ENCODE measurements at regions not wholly inside any gene's neighbourhood (a gene's known extent, or its start where the extent isn't known, plus 50 kb on each side); places are given as distances from the start of the nearest gene placed in this dataset.

DNA sequence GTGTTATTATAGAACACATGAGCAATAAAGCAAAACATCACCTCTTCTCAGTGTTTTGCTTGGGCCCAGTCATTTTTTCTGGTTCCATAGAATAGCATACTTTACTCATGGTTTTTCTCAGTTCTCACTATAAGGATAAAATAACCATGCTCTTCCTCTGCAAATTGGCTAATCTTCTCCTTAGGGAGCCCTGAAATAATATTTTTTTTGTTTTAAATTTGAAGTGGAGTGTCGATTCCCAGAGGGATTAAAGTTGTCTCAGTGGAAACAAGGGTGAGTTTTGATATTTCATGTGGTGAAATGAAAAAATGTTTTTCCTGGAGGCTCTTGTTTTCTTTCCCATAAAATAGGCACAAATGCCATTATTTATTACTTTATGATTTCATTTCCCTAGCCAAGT, 127.3 kb downstream of the NOC3L start:
- TF ChIP-seq GATA2 (IDR thresholded peaks at IDR 0.05; ENCODE audit: low read depth, low read length) (no peak), GATA3 (IDR thresholded peaks at IDR 0.05; ENCODE audit: low read depth, low read length) (no peak)

DNA sequence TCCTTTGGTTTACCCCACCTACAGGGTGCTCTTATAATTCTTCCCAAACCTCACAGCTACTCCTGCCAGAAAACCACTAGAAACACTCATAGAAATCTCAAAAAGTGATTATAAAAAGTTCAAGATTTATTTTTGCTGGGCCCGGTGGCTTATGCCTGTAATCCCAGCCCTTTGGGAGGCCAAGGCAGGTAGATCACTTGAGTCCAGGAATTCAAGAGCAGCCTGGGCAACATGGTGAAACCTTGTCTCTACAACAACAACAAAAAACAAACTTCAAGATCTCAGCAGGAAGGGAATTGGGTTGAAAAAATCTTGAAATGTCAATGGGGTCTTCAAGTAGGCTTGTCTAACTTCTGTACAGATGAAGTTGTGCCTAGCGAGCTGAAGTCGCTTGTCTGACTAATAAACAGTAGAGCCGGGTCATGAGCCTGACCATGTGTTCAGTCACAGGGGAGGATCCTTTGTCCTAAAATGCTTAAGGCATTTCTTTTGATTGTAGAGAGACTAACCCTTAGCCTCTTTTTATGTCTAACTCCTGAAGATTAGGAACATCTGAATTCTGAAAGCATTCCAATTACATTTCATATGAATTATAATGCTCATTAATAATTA, 124.6 kb downstream of the NOC3L start:
- TF ChIP-seq GATA3 (IDR thresholded peaks at IDR 0.05; ENCODE audit: low read depth, low read length) (no peak), GATA2 (IDR thresholded peaks at IDR 0.05; ENCODE audit: low read depth, low read length) (no peak)

DNA sequence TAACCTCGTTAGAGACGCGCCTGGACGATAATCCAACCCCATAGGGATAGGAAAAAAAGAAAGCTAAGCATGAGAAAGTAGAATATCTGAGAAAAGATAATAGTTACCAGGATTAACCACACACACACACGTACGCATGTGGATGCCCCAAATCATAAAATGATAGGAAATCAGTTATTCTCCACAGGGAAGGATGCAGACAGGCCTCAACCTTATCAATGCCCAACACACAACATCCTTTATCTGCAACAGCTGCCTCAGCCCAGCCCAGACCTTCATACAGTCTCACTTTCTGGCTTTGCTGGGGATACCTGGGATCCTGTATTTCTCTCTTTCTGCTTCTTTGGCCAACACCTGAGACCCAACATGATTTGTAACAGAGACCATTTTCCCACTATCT, 123.0 kb downstream of the NOC3L start:
- TF ChIP-seq GATA3 (IDR thresholded peaks at IDR 0.05; ENCODE audit: low read depth, low read length) (no peak), GATA2 (IDR thresholded peaks at IDR 0.05; ENCODE audit: low read depth, low read length) (no peak)

DNA sequence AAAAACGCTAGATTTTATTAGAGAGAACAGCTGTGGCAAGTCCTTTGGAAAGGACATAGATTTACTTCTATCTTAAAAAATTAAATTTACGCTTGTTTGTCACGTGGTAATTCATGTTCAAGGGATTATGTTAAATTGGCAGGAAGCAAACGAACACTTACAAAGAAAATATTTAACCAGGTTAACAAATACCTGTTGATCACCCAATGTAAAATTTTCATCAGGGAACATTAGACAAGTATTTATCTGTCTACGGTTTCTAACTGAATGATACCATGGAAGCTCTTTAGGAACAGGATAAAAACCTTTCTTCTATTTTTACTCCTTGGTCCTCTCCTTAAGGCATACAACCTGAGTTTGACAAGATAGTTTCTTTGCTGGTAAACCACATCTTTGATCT, 122.2 kb downstream of the NOC3L start:
- TF ChIP-seq GATA3 (IDR thresholded peaks at IDR 0.05; ENCODE audit: low read depth, low read length) (no peak), GATA2 (IDR thresholded peaks at IDR 0.05; ENCODE audit: low read depth, low read length) (no peak)

DNA sequence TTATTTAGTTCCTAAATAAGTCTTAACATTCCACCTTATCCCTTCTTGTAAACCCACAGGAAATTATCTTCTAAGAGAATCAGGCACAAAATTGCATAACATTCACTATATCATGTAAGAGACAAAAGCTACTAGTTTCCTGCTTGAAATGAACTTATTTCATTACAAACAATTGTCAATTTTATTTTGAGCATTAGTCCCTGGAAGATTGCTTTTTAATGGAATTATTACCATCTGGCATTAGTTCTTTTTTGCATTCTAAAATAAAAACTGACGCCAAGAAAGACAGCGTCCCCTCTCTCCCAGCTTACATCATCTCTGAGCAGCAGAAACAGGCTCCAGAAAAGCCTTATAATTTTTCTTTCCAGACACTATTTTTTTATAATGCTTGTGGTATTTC, 121.8 kb downstream of the NOC3L start:
- TF ChIP-seq GATA2 (IDR thresholded peaks at IDR 0.05; ENCODE audit: low read depth, low read length) = no peak
- TF ChIP-seq GATA3 (IDR thresholded peaks at IDR 0.05; ENCODE audit: low read depth, low read length) = no peak; the same call in 1 of the 2 replicates

DNA sequence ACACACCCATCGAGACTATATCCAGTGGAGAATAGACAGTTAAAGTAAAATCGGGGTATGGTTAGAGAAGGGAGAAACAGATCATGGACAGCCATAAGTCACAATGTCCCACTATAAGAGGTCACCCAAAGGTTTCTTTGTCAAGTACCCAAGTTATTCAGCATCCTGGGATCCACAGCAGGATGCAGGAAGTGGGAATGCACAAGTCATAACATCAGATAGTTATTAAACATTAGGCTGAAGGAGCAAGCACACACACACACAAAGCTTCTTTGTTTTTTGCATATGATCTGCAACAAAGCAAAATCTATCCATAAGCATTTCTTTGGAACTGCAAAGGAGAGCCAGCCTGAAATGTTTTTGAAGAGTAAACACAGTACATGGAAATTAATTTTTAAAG, 111.6 kb downstream of the NOC3L start:
- TF ChIP-seq GATA3 (IDR thresholded peaks at IDR 0.05; ENCODE audit: low read depth, low read length) (no peak), GATA2 (IDR thresholded peaks at IDR 0.05; ENCODE audit: low read depth, low read length) (no peak)

DNA sequence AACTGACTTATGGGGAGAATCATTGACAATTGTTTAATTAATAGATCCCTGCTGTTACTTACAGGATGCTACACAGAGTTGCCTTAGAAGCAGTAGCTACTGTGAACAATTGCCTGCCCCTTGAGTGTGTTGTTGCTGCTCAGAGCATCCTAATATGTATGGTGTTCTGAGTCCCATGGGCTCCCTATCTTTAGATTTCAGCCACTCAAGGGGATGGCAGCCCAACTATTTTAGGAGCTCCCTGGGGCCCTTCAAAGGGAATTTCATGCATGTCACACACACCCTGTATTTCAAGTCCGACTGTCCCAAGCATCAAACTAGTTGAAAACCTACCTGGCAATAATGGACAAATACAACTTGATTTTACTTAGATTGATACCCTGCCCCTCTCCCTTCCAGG, 111.2 kb downstream of the NOC3L start:
- TF ChIP-seq GATA3 (IDR thresholded peaks at IDR 0.05; ENCODE audit: low read depth, low read length) = no peak
- no peak for TF ChIP-seq GATA2 (IDR thresholded peaks at IDR 0.05; ENCODE audit: low read depth, low read length)

DNA sequence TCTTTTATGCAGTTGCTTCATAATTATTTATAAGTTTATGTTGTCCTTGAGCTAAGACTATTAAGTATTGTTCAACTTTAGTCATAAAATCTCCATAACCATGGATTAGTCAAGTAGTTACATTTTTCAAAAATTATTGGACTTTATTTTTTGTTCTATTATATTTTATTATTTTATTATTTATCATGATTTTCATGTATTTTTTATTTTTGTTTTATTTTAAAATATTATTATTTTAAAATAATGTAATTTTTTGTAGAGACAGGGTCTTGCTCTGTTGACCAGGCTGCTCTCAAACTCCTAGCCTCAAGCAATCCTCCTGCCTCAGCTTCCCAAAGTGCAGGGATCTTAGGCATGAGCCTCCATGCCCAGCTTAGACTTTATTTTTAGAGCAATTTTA, 102.3 kb downstream of the NOC3L start:
- no peak for TF ChIP-seq GATA3 (IDR thresholded peaks at IDR 0.05; ENCODE audit: low read depth, low read length)
- TF ChIP-seq GATA2 (IDR thresholded peaks at IDR 0.05; ENCODE audit: low read depth, low read length) = no peak

DNA sequence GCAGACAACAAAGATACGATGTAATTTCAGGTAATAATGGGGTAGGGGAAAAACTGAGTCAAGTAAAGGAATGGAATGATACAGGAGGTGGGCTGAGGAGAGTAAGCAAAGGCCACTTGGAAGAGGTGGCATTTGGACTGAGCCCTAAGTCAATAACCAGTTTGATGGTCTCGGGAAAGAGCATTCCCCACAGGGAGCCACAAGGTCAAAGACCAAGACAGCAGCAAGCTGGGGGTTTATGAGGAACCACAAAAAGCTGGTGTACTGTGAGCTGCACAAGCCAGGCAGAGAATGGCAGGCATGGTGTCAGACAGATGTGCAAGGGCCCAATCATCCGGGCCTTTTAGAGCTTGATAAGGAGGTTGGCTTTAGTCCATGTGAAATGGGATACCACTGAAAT, 98.7 kb downstream of the NOC3L start:
- TF ChIP-seq GATA2 (IDR thresholded peaks at IDR 0.05; ENCODE audit: low read depth, low read length) = no peak
- no peak for TF ChIP-seq GATA3 (IDR thresholded peaks at IDR 0.05; ENCODE audit: low read depth, low read length)

DNA sequence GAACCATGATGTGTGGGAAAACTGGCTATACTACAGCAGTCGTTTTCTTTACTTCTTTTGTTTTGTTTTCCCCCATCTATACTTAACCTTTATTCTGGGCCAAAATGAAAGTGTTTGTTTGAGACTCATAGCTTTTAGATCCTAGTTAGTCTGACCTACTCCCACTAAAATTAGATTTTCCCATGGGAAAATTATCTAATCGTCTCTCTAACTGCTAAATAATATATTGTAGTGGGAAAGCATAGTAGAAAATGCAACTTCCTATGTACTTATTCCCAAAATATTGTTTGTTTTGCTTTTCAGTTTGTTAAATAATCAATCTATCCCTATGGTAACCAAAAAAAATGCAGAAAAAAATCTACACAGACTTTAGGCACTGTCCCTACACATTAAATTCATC, 96.6 kb downstream of the NOC3L start:
- TF ChIP-seq GATA3 (IDR thresholded peaks at IDR 0.05; ENCODE audit: low read depth, low read length) (no peak), GATA2 (IDR thresholded peaks at IDR 0.05; ENCODE audit: low read depth, low read length) (no peak)

DNA sequence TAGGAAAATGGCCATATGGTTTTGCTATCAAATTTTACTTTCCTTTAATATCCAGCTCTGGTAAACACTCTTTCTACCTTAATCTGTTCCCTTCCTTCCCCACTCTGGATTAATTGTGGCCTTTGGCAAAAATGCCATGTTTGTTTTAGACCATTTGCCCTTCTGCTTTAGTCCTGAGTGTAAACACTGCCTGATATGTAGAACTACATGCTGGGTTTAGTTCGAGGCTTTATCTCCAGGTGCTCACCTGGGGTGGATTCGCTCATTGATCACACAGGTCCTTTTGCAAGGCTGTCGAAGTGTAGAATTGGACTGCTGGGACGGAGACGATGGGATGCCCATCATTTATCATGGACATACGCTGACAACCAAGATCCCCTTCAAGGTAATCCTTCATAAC, 94.1 kb downstream of the NOC3L start:
- TF ChIP-seq GATA2 (IDR thresholded peaks at IDR 0.05; ENCODE audit: low read depth, low read length) (no peak), GATA3 (IDR thresholded peaks at IDR 0.05; ENCODE audit: low read depth, low read length) (no peak)

DNA sequence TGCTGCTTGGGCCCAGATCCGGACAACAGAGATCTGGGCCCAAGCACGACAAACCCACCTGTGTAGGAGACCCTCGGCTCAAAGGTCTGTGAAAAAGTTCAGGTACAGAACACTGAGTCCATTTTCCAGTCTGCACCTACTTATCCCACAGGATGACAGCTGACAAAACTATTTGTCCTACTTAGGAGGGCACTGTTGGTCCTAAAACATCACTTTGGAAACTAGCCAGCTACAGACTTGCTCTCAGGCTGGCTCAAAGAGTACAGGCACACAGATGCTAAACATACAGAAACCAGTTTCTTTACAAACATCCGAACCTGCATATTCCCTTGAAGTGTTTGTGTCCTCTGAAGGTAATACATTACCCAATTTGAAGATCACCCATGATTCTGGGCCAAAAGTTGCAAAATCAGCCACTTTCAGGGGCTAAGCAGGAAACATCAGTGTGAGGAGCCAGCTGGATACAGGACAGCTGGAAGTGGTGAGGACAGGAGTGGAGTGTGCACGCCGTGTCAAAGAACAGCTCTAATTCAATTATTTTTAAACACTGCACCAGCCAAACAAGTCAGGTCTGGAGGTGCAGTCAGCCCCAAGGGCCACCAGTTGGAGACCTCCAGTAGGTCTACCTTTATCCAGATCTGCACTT, 88.5 kb downstream of the NOC3L start:
- no peak for TF ChIP-seq GATA3 (IDR thresholded peaks at IDR 0.05; ENCODE audit: low read depth, low read length)
- no peak for TF ChIP-seq GATA2 (IDR thresholded peaks at IDR 0.05; ENCODE audit: low read depth, low read length)

DNA sequence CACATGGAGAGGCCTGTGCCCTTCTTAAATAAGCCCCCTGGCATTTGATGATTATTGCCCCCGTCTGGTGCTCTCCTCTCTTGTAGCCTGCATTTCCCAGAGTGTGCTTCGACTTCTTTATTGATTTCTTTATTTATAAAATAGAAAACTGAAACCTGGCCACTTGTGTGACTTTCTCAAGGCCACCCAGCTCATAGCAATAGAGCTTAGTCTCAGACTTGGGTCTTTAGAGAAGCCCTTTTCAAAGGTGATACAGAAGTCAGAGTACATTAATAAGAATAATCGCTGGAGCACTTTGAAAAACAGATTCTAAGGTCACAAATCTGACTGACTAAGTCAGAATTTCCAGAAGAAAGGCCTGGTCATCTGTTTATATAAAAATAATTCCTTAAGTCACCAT, 86.6 kb downstream of the NOC3L start:
- TF ChIP-seq GATA3 (IDR thresholded peaks at IDR 0.05; ENCODE audit: low read depth, low read length) (no peak), GATA2 (IDR thresholded peaks at IDR 0.05; ENCODE audit: low read depth, low read length) (no peak)

DNA sequence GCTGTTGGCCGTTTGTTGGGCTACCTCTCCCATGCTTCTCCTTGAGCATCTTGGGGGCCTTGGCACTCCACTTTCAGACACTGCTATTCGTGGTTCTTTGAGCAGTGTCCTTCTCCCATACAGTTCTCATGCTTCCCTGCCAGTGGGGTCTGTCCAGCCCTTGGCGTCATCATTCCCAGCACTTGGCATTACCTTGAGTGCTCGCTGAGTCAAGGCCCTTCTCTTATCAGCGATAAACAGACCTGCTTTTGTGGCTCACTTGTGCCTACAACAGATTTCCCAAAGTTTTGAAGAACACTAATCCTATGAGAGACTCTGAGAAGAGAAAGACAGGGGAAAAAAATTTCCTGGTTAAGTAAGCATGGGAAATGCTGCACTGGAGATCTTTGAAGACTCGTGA, 85.3 kb downstream of the NOC3L start:
- TF ChIP-seq GATA2 (IDR thresholded peaks at IDR 0.05; ENCODE audit: low read depth, low read length) (no peak), GATA3 (IDR thresholded peaks at IDR 0.05; ENCODE audit: low read depth, low read length) (no peak)

DNA sequence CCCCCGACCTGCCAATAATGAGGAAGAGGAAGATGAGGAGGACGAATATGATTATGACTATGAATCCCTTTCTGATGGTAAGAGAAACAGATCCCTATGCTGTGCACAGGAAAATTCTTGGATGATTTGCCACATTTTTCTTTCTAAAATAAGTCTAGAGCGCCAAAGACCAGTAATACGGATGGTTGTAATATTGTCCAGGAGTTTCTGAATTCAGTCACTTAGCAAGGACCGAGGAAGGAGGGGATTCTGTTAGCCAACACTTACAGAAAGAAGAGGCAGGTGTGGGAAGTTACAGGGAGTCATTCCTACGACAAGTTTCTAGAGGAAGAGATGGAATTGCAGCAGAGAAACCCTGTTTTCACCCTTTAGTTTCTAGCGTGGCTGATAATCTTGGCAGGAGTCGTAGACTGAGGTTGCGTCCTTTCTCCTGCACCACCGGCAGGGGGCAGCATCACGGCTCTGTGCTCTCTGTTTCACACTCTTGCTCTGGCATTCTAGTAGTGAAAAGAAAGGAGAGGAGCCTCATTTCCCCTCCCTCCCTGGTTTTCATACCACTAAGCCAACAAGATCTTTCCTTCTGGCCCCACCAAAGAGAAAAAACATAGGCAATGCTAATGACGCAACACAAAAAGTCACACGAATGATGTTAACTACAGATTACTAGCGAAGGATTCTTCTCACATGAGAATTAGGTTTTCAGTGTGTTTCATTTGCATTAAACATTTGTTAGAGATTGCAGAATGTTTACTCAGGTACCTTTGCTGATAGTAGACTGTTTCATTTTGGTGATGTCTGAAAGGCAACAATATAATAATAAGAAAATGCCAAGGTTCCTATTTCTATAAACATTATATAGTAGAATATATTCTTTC, 82.7 kb downstream of the NOC3L start:
- TF ChIP-seq GATA2 (IDR thresholded peaks at IDR 0.05; ENCODE audit: low read depth, low read length) = no peak
- no peak for TF ChIP-seq GATA3 (IDR thresholded peaks at IDR 0.05; ENCODE audit: low read depth, low read length)

Data from SH-SY5Y (cell line).